Omental fat pad (tissue), 3 donors: ENCODE measurements at regions not wholly inside any gene's neighbourhood (a gene's known extent, or its start where the extent isn't known, plus 50 kb on each side); places are given as distances from the start of the nearest gene placed in this dataset.

Source experiments
- ATAC-seq: fragments of 150-250 bp; one replicate; pipeline ENCODE4 v1.9.1; 2016; ENCODE audit warnings: mild to moderate bottlenecking, moderate library complexity; ENCODE audit not compliant: low FRiP score
- DNase-seq: peaks from one replicate; pipeline ENCODE4 v3.0.0-alpha.2; 2019; ENCODE audit warnings: low spot score
- CTCF ChIP-seq, 3 donors: fragments of 450-650 bp; IDR thresholded peaks; one replicate each; pipeline ENCODE4 v1.5.1; 2016 to 2017; ENCODE audit warnings: antibody characterized with exemption in 3 of 3, mild to moderate bottlenecking in 3 of 3, moderate library complexity in 2 of 3

GRCh38 chr17:71724339-71724738 lies 396.5 kb upstream of the SOX9 start:
- no peak for TF ChIP-seq CTCF (IDR thresholded peaks at IDR 0.05)
- DNase-seq (no peak), ATAC-seq (no peak)

GRCh38 chr17:71725811-71726210 lies 395.0 kb upstream of the SOX9 start:
- no peak for TF ChIP-seq CTCF (IDR thresholded peaks at IDR 0.05)
- ATAC-seq (no peak), DNase-seq (no peak)

GRCh38 chr17:71726341-71726740 lies 394.5 kb upstream of the SOX9 start:
- TF ChIP-seq CTCF (IDR thresholded peaks at IDR 0.05), result no peak
- no peak for DNase-seq
- no peak for ATAC-seq

GRCh38 chr17:71727292-71727691 lies 393.5 kb upstream of the SOX9 start:
- no peak for ATAC-seq
- no peak for TF ChIP-seq CTCF (IDR thresholded peaks at IDR 0.05)
- DNase-seq, result no peak

- DNase-seq, result no peak
- no peak for TF ChIP-seq CTCF (IDR thresholded peaks at IDR 0.05)
- no peak for ATAC-seq
Measured at GRCh38 chr17:71727723-71728122, 393.1 kb upstream of the SOX9 start.

GRCh38 chr17:71730871-71731270 lies 389.9 kb upstream of the SOX9 start:
- no peak for ATAC-seq
- TF ChIP-seq CTCF (IDR thresholded peaks at IDR 0.05), result no peak
- no peak for DNase-seq

GRCh38 chr17:71735893-71736292 lies 384.9 kb upstream of the SOX9 start:
- DNase-seq (no peak), ATAC-seq (no peak)
- TF ChIP-seq CTCF (IDR thresholded peaks at IDR 0.05), result no peak
